HG03432 (cell line): ENCODE measurements at regions not wholly inside any gene's neighbourhood (a gene's known extent, or its start where the extent isn't known, plus 50 kb on each side); places are given as distances from the start of the nearest gene placed in this dataset.

Experiments used
- ATAC-seq: cut with Tn5 transposase; IDR thresholded peaks from one replicate; pipeline ENCODE4 v1.9.1; 2021; ENCODE audit warnings: mild to moderate bottlenecking, moderate library complexity; ENCODE audit not compliant: unreplicated experiment

DNA sequence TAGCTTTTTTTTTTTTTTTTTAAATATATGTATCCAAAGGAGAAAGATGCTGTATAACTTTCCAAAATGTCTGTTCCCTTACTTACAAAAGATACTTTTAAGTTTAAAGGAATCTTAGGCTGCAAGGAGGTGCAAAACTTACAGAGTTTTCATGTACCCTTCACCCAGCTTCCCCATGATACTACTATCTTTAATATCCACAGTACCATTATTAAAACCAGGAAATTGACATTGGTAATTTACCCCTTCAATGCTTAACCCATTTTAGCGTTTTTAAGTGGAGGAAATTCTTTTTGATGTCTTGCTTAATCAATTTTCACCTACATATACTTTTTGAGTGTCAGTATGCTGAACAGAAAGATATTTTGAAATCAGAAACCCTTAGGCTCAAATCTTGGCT, 310.9 kb downstream of the PRL start:
- no peak for ATAC-seq

DNA sequence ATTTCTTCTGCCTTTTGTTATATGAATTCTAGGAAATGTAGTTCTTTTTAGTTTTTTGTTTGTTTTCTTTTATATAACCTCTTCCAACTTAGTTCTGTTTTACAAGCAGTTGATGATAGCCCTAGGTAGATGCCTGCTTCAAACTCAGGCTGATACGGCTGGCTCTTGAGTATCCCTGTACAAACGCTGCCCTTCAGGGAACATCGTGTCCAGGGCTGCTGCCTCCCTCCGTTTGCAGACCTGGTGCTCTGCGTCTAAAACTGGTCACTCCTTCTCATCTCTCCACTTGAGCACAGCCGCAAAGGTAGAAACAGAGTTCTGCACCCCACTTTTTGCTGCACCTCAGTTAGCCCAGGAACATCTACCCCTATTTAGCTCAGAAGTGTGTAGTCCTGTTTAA, 310.1 kb downstream of the PRL start:
- ATAC-seq = no peak

DNA sequence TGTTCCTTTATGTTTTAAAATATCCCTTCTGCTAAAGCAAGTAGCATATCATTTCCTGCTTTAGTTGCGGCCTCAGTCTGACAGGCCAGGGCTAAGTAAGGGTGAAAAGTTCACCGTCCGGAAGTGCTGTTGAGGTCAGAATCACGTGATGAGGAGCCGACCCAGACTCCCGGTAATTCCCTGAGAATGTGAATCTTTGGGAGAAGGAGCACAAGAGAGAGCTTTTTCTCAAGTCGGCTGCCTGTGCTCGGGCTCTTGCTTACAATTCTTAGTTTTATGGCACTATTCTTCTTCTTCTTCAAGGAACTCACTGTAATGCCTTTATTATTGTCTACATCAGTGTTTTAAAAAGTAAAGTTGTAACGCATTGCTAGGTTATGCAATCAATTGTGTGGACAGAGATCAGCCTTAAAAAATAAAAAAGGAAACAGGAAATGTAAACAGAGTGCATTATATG, 309.3 kb downstream of the PRL start:
- ATAC-seq = peak; percentile 91

DNA sequence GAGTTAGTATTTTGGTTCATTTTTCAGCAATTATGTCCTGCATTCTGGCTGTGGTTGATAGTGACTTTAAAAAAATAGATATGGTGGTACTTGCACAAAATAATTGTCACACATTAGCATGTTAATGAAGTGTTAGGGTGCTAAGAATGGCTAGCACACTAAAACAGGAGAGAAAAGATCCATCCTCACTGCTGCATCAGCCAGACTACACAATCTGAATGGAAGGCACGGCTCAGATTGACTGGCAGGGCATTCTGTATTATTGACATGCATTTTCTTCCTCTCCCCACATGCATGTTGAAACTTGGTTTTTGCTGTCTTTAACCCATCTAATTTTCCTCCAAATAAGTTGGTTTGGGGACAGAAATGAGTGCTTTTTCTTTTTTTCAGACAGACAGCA, 306.3 kb downstream of the PRL start:
- no peak for ATAC-seq

DNA sequence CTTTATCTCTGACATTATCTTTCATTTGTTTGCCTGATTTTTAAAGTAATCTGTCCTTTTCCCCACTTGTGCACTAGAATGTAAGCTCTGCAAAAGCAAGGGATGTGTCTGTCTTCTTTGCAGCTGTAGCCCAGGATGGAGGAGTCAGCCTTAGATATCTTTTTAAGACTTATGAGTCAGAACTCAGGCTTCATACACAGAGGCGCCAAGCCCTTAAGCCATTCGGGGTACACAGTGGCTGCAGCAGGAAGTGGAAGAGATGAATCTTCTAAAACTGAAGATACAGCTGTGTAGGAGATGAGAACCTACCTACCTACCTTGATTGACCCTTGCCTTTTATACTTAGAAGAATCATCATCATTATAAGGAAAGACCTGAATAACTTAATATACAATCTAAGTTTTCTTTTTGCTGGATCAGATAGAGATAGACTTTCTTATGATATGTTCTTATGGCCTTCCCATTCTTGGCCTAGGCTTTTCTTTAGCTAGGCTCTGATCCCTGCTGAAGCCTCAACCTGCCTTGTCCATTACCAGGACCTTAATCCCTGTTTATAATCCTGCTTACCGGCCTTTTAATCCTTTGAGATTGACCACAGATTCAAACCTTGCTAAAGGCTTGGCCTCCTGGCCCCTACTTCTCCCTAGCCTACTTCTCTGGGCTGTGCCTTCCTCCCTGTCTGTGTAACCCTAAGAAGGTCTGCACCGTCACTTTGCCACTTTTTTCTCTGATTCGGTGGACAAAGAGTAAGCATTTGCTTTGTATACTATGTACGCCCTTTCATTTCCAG, 304.5 kb downstream of the PRL start:
- peak; percentile 39 for ATAC-seq

DNA sequence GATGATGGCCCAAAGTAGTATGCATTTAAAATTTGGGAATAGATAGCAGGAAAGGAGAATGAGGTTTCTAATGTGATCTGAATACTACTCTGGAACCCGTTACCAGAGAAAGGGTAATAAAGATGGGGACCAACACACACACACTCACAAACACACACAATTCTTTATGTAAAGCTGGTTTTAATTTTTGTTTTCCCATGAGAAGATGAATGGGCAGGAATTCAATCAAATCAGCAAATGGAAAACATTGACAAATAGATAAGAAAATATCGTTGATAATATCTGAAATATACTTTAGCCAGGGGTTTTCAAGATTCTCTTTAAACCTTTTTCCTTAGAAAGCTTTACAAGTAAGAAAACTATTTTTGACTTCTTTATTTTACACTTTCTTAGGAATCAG, 303.0 kb downstream of the PRL start:
- ATAC-seq = no peak

DNA sequence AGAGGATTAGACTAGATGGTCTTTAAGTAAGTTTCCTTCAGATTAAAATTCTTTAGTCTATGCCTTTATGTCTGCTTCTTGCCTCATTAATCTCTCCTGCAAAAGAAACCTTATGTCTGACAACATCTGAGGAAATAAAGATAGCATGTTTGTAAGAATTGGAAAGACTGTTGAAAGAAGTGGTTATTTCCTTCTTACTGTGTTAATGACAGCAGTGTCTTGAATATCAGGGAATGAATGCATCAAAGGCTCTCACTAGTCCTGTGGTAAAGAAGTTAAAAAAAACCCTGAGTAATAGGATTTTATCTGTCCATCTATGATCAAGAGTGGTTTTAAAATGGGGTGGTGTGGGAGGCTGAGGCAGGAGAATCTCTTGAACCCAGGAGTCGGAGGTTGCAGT, 302.0 kb downstream of the PRL start:
- no peak for ATAC-seq

DNA sequence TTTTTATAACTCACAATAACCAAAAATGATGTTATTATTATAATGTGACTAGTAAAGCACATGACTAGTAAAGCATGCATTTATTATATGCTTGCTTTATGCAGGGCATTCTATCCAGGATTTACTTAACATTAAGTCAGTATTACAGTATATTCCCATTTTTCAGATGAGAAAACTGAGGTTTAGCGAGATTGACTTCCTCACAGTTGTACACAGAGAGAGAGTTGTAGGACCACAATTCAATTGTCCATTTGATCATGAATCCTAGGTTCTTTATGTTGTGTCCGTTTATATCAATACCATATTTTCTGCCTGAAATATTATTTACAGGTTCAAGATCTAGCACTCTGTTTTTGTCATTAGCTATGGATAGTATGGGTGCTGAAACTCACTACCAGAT, 301.5 kb downstream of the PRL start:
- no peak for ATAC-seq

DNA sequence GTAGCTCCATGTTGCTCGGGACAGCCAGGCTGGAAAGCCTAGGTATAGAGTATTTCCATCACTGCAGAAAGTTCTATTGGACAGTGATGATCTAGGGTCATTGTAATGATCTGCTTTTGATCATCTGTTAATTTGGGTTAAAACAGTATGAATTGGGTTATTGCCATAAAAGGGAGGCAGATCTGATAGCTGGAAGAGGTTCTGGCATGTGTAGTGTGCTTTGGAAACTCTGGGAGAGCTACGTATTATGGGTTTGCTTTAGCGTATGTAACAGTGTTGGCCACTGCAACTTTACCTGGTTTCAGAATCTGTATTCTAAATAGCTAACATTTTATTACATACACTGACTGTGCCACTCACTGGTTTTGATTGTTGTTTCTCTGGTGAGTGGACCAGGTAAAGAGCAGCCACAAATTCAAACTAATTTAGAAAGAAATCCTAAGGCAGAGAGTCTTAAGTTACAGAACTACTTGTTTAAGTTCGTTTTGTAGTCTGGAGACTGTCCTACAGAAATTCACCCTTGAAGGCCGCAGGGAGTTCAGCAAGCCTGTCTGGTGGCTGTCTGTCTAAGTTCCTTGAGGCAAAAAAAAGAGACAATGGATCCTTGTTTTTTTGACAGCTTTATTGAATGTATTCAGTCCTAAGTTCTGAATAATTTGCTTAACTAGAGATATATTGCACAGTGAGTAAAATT, 300.3 kb downstream of the PRL start:
- ATAC-seq = no peak

DNA sequence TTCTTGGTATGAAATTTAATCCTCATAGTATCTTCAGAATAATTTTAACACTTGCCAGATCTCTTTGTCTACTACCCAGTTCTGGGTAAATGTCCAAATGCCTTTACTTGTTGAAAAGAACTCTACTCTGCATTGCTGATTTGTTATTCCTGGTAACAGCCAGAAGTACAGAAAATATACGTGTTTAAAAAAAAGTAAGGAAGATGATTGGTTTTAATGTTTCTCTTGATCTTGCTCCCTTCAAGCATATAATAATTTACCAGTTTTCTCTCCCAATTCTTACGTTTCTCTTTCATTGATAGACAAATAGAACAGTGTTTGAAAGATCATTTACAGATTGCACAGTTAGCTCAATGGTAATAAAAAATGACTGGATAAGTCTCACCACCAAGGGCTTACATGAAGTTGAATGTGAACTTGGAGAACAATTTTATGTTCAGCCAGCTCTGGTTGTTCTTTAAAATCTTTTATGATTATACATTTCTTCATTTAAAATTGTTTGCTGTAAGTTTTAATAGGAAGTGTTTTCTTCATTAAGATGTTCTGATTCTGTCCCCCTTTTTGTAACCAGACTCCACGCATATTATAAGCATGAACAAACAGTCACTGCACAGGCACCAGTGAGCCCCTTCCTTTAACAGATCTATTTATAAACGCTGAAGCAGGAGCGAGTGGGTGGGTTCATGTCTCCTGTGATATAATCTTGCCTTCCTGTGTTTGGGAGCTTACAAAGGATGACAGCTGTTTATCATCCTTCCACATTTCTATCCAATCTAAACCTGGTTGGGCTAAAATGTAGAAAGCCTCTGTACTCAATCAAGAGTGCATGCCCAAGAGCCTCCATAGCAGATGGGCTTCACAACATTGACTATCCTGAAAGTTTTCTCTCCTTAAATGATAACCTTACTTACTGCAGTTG, 299.5 kb downstream of the PRL start:
- ATAC-seq = no peak

DNA sequence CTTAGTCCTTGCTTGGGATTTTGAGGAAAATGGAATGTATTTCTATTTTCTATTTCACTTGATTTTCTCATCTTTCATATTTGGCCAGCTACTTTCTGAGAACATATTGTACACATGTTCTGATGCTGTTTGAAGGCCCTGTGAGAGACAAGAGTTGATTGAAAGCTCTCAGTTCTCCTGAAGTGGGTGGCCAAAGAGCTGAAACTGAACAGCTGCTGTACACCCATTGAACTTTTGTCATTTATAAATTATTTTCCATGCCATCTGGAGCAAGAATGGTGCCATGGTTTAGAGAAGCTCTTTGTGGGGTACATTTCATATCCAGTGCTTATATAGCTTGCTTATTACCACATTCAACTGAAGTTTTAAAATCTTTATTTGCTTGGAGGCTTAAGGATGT, 298.3 kb downstream of the PRL start:
- ATAC-seq = peak; percentile 48

DNA sequence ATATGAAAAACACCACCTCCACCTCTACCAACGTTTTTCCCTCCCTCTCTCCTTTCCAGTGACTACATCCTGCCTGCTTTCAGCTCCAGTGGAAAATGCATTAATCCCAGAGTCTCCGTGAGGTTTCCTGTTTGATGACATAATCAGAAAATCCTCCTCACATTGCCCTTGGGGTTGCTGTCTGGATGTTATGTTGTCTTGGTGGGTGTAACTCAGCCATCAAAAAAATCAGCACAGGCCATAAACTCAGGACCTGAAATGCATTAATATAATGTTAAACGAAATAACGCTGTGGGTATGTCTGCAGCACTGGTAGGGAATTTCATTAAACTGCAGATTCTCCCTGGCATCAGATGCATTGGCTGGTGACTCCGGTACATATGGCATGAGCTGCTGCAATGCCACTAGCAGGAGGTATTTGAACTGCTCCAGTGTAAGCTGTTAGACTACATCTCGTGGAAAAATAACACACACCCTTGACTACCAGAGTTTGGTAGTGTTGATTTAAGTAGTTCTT, 297.8 kb downstream of the PRL start:
- no peak for ATAC-seq

DNA sequence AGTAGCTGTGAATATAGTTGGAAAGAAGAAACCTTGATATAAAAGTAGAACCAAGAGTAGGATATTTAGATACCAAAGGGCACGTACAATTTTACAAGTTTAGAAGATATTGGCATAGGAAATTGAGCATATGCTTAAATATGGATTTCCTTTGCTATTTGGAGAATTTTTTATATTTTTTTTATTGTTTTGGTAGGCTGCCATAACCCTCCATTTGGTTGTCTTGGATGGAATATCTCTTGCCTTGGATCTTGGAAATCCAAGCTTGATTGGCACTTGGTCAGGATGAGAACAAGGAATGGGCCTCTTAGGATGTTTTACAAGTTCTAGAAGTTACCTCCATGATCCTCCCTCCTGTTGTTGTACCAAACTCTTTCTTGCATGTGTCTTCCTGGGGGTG, 297.1 kb downstream of the PRL start:
- ATAC-seq = no peak

DNA sequence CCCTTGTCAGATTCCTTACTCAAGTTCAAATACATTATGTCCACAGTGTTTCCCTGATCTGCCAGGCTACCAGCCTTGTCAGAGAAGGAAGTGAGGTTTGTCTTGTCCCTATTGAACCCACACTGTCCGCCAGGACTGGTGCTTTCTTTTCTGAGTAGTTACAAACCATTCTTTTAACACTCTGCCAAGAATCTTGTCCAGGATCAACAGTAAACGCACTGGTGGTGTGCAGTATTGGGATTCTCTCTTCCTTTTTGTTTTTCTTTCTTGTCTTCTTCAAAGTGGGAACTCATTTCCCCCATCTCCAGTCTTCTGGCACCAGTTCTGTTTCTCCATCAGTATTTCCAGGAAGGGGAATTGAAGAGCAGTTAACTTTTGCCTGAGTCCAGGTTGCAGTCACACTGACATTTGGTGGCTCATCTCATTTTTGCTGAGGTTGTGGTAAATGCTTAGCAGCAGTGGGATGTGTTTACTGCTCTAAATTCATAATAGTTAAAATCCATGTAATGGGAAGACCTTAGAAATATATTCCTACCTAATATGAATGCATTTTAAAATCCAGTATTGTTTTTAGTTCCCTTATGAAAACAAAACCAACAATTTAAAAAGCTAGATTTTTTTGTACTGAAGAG, 295.3 kb downstream of the PRL start:
- ATAC-seq = no peak

DNA sequence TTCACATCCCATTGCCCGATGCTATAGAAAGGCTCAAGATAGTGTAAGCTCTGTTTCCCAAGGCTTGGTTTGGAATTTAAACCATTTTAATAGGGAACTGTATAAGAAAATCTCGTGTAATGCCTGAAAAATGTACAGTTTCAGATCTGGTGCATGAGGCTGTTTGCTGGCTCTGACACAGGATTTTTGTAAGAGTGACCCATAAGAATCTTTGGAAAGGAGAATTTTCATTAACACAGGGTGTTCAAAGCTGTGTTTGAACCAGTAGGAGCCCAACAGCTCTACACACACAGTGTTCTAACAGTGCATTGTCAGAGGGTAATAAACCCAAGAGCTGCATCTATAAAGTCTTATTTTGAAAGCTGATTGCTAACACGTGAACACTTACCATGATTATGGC, 293.5 kb downstream of the PRL start:
- ATAC-seq = no peak

DNA sequence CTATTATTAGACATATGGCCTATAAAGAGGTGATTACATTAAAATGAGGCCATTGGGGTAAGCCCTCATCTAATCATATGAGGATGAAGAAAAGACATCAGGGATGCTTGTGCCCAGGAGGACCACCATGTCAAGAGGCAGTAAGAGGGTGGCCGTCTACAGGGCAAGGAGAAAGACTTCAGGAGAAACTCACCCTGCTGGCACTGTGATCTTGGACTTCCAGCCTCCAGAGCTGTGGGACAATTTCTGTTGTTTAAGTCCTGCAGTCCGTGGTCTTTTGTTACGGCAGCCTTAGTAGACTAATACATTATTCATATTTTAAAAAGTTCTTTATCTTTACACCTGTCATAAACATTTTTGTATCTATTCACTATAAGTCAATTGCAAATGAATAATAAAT, 290.0 kb downstream of the PRL start:
- ATAC-seq = no peak

DNA sequence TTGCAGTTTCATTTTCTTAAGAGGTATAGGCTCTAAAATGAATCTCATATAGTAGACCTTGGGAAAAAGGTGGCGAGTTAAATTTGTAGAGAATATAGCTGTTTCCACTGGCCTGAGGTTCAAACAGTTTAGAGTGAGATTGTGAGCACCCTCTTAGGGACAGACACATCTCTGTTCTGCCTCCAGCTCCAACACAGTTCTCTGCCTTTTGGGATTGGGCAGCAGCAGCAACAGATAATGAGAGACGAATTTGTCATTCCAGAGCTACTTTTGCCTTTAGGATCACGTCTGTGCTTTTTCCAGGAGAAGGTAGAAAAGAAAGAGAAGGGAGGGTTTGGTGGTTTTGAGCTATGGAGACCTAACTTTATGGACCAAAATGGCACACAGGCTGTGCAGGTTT, 289.4 kb downstream of the PRL start:
- ATAC-seq = no peak

DNA sequence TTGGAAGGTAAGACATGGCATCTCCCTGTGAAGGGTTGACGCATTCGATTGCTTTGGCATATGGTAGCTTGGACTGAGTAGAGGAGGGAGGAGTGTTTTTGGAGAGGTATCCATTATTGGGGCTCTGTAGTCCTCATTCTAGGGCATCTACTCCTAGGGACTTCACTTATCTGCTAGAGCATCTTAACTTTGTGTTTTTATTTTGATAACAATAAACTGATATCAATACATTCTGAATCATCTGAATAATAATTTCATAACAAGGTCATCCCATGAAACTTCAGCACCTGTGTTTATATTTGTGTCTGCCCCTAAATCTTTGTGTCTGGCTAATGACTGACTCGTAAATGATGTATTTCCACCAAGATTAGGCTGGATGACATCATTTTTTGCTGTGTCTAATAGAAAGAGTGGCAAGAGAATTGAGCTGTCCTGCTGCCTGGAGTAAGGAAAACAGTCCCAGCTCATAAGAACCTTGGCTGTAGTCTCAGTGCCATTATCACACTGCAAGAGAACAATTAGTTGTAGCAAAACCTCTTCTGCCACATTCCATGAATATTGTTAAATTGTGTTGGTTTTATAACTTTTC, 288.5 kb downstream of the PRL start:
- no peak for ATAC-seq

DNA sequence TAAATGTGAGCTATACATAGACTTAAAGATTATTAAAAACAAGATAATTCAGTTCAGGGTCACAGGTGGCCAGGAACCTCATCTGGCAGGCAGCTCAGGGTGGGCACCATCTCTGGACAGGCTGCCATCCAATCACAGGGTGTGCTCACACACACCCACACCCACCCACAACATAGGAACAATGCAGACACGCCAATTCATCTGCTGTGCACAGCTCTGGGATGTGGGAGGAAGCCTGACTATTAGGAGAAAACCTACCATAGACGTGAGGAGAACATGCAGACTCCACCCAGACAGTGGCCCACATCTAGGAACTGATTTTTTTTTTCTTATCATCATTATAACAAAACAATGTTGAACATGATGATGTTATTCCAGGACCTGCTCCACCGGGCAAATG, 286.7 kb downstream of the PRL start:
- no peak for ATAC-seq

DNA sequence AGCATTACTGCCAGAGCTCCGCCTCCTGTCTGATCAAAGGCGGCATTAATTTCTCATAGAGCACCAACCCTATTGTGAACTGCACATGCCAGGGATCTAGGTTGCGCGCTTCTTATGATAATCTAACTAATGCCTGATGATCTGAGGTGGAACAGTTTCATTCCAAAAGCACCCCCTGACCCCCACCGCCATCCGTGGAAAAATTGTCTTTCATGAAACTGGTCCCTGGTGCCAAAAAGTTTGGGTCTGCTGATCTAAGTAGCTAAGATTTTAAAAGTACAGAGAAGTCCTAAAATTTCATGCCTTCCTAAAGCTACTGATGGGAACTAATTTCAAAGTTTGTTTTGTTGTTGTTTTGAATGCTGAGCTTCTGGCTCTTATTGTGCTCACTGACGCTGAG, 281.6 kb downstream of the PRL start:
- ATAC-seq = no peak
